Peyer's patch (tissue), 4 donors: ENCODE measurements at regions not wholly inside any gene's neighbourhood (a gene's known extent, or its start where the extent isn't known, plus 50 kb on each side); places are given as distances from the start of the nearest gene placed in this dataset.

Experiments
- POLR2A ChIP-seq, 2 donors: fragments of 450-650 bp; IDR thresholded peaks; one replicate each; pipeline ENCODE4 v1.5.1; 2017; ENCODE audit warnings: antibody characterized with exemption in 2 of 2, mild to moderate bottlenecking in 2 of 2, moderate library complexity in 2 of 2
- TF ChIP-seq, protein P1 (sequence below), 6 experiments: fragments of 450-650 bp in 4 of 6; fragments of 200-600 bp in 2 of 6; sonication (generic) in 1 of 6; IDR thresholded peaks; one replicate each; pipeline ENCODE4 v1.5.1; 2017 to 2019; ENCODE audit warnings: antibody characterized with exemption in 6 of 6, mild to moderate bottlenecking in 3 of 6, moderate library complexity in 1 of 6

- TF ChIP-seq, protein P1, sequence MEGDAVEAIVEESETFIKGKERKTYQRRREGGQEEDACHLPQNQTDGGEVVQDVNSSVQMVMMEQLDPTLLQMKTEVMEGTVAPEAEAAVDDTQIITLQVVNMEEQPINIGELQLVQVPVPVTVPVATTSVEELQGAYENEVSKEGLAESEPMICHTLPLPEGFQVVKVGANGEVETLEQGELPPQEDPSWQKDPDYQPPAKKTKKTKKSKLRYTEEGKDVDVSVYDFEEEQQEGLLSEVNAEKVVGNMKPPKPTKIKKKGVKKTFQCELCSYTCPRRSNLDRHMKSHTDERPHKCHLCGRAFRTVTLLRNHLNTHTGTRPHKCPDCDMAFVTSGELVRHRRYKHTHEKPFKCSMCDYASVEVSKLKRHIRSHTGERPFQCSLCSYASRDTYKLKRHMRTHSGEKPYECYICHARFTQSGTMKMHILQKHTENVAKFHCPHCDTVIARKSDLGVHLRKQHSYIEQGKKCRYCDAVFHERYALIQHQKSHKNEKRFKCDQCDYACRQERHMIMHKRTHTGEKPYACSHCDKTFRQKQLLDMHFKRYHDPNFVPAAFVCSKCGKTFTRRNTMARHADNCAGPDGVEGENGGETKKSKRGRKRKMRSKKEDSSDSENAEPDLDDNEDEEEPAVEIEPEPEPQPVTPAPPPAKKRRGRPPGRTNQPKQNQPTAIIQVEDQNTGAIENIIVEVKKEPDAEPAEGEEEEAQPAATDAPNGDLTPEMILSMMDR (IDR thresholded peaks at IDR 0.05): no peak
- TF ChIP-seq POLR2A (IDR thresholded peaks at IDR 0.05): no peak
Observed at GRCh38 chrX:132272826-132273225, 53.6 kb upstream of the RAP2C start.
